Liver (tissue), 3 donors: ENCODE measurements at regions not wholly inside any gene's neighbourhood (a gene's known extent, or its start where the extent isn't known, plus 50 kb on each side); places are given as distances from the start of the nearest gene placed in this dataset.

ENCODE experiments used
- EGR1 ChIP-seq, 2 donors: IDR thresholded peaks; 2 replicates each; pipeline ENCODE4 v1.6.1; 2016 to 2018; ENCODE audit warnings: antibody characterized with exemption in 2 of 2, low read depth in 2 of 2
- GABPA ChIP-seq, 2 donors: IDR thresholded peaks in 1 of 2; conservative IDR thresholded peaks in 1 of 2; 2 replicates each; pipeline ENCODE4 v1.6.1; 2016; ENCODE audit warnings: antibody characterized with exemption in 2 of 2, mild to moderate bottlenecking in 1 of 2, moderate library complexity in 1 of 2
- HNF4G ChIP-seq: IDR thresholded peaks from 2 replicates; pipeline ENCODE4 v1.6.1; 2016; ENCODE audit warnings: antibody characterized with exemption
- JUND ChIP-seq, 2 donors: IDR thresholded peaks; 2 replicates each; pipeline ENCODE4 v1.6.1; 2016; ENCODE audit warnings: antibody characterized with exemption in 2 of 2
- RAD21 ChIP-seq, 2 donors: IDR thresholded peaks; 2 replicates each; pipeline ENCODE4 v1.6.1; 2016; ENCODE audit warnings: antibody characterized with exemption in 2 of 2, mild to moderate bottlenecking in 2 of 2
- RXRA ChIP-seq, 2 donors: IDR thresholded peaks; 2 replicates each; pipeline ENCODE4 v1.6.1; 2017 to 2018; ENCODE audit warnings: antibody characterized with exemption in 2 of 2, mild to moderate bottlenecking in 1 of 2
- SP1 ChIP-seq: IDR thresholded peaks from 2 replicates; pipeline ENCODE4 v1.6.1; 2018; ENCODE audit warnings: antibody characterized with exemption, mild to moderate bottlenecking
- YY1 ChIP-seq: IDR thresholded peaks from 2 replicates; pipeline ENCODE4 v1.6.1; 2016; ENCODE audit warnings: antibody characterized with exemption, mild to moderate bottlenecking
- TF ChIP-seq, protein P1 (sequence below): fragments of 150-350 bp; IDR thresholded peaks from 2 replicates; pipeline ENCODE4 v1.5.1; 2017; ENCODE audit warnings: improper control_type of control experiment, low read depth, low read length; ENCODE audit not compliant: missing input control
- TF ChIP-seq, protein P2 (sequence below): IDR thresholded peaks from 2 replicates; pipeline ENCODE4 v1.6.1; 2016; ENCODE audit warnings: antibody characterized with exemption
- TF ChIP-seq, protein P3 (sequence below): IDR thresholded peaks from 2 replicates; pipeline ENCODE4 v1.6.1; 2016; ENCODE audit warnings: antibody characterized with exemption
- TF ChIP-seq, protein P4 (sequence below): IDR thresholded peaks from 2 replicates; pipeline ENCODE4 v1.6.1; 2016; ENCODE audit warnings: antibody characterized with exemption, mild to moderate bottlenecking
- TF ChIP-seq, protein P5 (sequence below): IDR thresholded peaks from 2 replicates; pipeline ENCODE4 v1.6.1; 2016; ENCODE audit warnings: antibody characterized with exemption
- donor health status: healthy.
- donor health status: healthy.

DNA sequence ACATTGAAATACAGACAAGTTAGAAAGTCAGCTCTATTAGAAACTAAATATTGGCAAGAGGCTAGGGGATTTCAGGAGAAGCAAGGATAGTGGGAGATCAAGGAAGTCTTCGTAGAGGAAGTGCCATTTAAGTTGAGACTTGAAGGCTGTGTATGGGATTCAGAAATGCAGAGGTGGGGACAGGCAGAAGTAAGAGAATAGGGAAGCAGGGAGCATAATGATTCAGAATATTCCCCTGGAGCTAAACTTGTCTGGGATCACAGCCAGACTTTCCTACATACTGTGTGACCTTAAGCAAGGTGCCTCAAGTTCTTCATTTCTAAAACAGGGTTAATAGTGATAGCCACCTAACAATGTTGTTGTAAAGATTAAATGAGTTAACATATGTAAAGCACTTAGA lies 108.8 kb downstream of the DDIT4L start:
- TF ChIP-seq RXRA (IDR thresholded peaks at IDR 0.05) (no peak), RAD21 (IDR thresholded peaks at IDR 0.05) (no peak), GABPA (IDR thresholded peaks at IDR 0.05 in 1 of 2, conservative IDR thresholded peaks at IDR 0.05 in 1 of 2) (no peak), SP1 (no peak), YY1 (no peak), EGR1 (IDR thresholded peaks at IDR 0.05; ENCODE audit: low read depth in 2 of 2) (no peak), JUND (IDR thresholded peaks at IDR 0.05) (no peak), HNF4G (no peak)
- TF ChIP-seq, protein P1, sequence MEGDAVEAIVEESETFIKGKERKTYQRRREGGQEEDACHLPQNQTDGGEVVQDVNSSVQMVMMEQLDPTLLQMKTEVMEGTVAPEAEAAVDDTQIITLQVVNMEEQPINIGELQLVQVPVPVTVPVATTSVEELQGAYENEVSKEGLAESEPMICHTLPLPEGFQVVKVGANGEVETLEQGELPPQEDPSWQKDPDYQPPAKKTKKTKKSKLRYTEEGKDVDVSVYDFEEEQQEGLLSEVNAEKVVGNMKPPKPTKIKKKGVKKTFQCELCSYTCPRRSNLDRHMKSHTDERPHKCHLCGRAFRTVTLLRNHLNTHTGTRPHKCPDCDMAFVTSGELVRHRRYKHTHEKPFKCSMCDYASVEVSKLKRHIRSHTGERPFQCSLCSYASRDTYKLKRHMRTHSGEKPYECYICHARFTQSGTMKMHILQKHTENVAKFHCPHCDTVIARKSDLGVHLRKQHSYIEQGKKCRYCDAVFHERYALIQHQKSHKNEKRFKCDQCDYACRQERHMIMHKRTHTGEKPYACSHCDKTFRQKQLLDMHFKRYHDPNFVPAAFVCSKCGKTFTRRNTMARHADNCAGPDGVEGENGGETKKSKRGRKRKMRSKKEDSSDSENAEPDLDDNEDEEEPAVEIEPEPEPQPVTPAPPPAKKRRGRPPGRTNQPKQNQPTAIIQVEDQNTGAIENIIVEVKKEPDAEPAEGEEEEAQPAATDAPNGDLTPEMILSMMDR: no peak
- TF ChIP-seq, protein P2, sequence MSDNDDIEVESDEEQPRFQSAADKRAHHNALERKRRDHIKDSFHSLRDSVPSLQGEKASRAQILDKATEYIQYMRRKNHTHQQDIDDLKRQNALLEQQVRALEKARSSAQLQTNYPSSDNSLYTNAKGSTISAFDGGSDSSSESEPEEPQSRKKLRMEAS: no peak
- TF ChIP-seq, protein P3, sequence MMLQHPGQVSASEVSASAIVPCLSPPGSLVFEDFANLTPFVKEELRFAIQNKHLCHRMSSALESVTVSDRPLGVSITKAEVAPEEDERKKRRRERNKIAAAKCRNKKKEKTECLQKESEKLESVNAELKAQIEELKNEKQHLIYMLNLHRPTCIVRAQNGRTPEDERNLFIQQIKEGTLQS: no peak
- TF ChIP-seq, protein P4, sequence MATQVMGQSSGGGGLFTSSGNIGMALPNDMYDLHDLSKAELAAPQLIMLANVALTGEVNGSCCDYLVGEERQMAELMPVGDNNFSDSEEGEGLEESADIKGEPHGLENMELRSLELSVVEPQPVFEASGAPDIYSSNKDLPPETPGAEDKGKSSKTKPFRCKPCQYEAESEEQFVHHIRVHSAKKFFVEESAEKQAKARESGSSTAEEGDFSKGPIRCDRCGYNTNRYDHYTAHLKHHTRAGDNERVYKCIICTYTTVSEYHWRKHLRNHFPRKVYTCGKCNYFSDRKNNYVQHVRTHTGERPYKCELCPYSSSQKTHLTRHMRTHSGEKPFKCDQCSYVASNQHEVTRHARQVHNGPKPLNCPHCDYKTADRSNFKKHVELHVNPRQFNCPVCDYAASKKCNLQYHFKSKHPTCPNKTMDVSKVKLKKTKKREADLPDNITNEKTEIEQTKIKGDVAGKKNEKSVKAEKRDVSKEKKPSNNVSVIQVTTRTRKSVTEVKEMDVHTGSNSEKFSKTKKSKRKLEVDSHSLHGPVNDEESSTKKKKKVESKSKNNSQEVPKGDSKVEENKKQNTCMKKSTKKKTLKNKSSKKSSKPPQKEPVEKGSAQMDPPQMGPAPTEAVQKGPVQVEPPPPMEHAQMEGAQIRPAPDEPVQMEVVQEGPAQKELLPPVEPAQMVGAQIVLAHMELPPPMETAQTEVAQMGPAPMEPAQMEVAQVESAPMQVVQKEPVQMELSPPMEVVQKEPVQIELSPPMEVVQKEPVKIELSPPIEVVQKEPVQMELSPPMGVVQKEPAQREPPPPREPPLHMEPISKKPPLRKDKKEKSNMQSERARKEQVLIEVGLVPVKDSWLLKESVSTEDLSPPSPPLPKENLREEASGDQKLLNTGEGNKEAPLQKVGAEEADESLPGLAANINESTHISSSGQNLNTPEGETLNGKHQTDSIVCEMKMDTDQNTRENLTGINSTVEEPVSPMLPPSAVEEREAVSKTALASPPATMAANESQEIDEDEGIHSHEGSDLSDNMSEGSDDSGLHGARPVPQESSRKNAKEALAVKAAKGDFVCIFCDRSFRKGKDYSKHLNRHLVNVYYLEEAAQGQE: no peak
- TF ChIP-seq, protein P5, sequence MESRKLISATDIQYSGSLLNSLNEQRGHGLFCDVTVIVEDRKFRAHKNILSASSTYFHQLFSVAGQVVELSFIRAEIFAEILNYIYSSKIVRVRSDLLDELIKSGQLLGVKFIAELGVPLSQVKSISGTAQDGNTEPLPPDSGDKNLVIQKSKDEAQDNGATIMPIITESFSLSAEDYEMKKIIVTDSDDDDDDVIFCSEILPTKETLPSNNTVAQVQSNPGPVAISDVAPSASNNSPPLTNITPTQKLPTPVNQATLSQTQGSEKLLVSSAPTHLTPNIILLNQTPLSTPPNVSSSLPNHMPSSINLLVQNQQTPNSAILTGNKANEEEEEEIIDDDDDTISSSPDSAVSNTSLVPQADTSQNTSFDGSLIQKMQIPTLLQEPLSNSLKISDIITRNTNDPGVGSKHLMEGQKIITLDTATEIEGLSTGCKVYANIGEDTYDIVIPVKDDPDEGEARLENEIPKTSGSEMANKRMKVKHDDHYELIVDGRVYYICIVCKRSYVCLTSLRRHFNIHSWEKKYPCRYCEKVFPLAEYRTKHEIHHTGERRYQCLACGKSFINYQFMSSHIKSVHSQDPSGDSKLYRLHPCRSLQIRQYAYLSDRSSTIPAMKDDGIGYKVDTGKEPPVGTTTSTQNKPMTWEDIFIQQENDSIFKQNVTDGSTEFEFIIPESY: no peak
